Stimulated activated CD8-positive, alpha-beta memory T cell treated with anti-CD3 and anti-CD28 coated beads, Interleukin-15, amount 100 ng/mL, for 24 hours (primary cell): ENCODE measurements at regions not wholly inside any gene's neighbourhood (a gene's known extent, or its start where the extent isn't known, plus 50 kb on each side); places are given as distances from the start of the nearest gene placed in this dataset.
"Not testable (repeated sequence)": the region's sequence is repeated elsewhere in the genome, so short reads cannot be mapped to it uniquely, and the experiment has no call there.

Experiments
- DNase-seq: peaks from one replicate; pipeline ENCODE4 v3.0.0-alpha.2; 2020; ENCODE audit warnings: low read depth

GRCh38 chr14:53743371-53743770 is 213.3 kb downstream of the BMP4 start:
- no peak for DNase-seq

GRCh38 chr14:53742233-53742620 is 214.4 kb downstream of the BMP4 start:
- DNase-seq = no peak

GRCh38 chr14:53741479-53742232 is 215.0 kb downstream of the BMP4 start:
- DNase-seq = no peak

- DNase-seq = no peak
These were observed 216.1 kb downstream of the BMP4 start for GRCh38 chr14:53740570-53740969.

GRCh38 chr14:53735916-53736315 is 220.7 kb downstream of the BMP4 start:
- DNase-seq = no peak

GRCh38 chr14:53723221-53723620 is 233.4 kb downstream of the BMP4 start:
- no peak for DNase-seq

GRCh38 chr14:53719536-53719935 is 237.1 kb downstream of the BMP4 start:
- DNase-seq = no peak

- DNase-seq = no peak
These were observed 240.0 kb downstream of the BMP4 start for GRCh38 chr14:53716578-53716977.

GRCh38 chr14:53715193-53715721 is 241.4 kb downstream of the BMP4 start:
- DNase-seq = no peak

- no peak for DNase-seq
These were observed 242.0 kb downstream of the BMP4 start for GRCh38 chr14:53714495-53715192.

- DNase-seq = not testable (repeated sequence)
These were observed 243.7 kb downstream of the BMP4 start for GRCh38 chr14:53712901-53713300.

- DNase-seq = no peak
These were observed 245.4 kb downstream of the BMP4 start for GRCh38 chr14:53711205-53711604.

- DNase-seq = no peak
These were observed 246.0 kb downstream of the BMP4 start for GRCh38 chr14:53710615-53711014.

GRCh38 chr14:53709381-53709780 is 247.2 kb downstream of the BMP4 start:
- no peak for DNase-seq

- no peak for DNase-seq
These were observed 253.2 kb downstream of the BMP4 start for GRCh38 chr14:53703457-53703856.

- no peak for DNase-seq
These were observed 255.3 kb downstream of the BMP4 start for GRCh38 chr14:53701108-53701875.

- no peak for DNase-seq
These were observed 260.2 kb downstream of the BMP4 start for GRCh38 chr14:53696217-53696965.

- no peak for DNase-seq
These were observed 260.9 kb downstream of the BMP4 start for GRCh38 chr14:53695692-53696214.

GRCh38 chr14:53692885-53693284 is 263.7 kb downstream of the BMP4 start:
- no peak for DNase-seq

GRCh38 chr14:53692451-53692850 is 264.2 kb downstream of the BMP4 start:
- no peak for DNase-seq

GRCh38 chr14:53683229-53683628 is 273.4 kb downstream of the BMP4 start:
- DNase-seq = no peak

- DNase-seq = no peak
These were observed 284.1 kb downstream of the BMP4 start for GRCh38 chr14:53672526-53672925.
